ENCODE measurements at regions not wholly inside any gene's neighbourhood (a gene's known extent, or its start where the extent isn't known, plus 50 kb on each side); places are given as distances from the start of the nearest gene placed in this dataset.

GRCh38 chr11:44416776-44417175 is 106.8 kb upstream of the ALX4 start:
- no peak for TF ChIP-seq CTCF (IDR thresholded peaks at IDR 0.05)
- TF ChIP-seq POLR2AphosphoS5 (IDR thresholded peaks at IDR 0.05; ENCODE audit: low read depth, low read length): no peak
- TF ChIP-seq, protein P1, sequence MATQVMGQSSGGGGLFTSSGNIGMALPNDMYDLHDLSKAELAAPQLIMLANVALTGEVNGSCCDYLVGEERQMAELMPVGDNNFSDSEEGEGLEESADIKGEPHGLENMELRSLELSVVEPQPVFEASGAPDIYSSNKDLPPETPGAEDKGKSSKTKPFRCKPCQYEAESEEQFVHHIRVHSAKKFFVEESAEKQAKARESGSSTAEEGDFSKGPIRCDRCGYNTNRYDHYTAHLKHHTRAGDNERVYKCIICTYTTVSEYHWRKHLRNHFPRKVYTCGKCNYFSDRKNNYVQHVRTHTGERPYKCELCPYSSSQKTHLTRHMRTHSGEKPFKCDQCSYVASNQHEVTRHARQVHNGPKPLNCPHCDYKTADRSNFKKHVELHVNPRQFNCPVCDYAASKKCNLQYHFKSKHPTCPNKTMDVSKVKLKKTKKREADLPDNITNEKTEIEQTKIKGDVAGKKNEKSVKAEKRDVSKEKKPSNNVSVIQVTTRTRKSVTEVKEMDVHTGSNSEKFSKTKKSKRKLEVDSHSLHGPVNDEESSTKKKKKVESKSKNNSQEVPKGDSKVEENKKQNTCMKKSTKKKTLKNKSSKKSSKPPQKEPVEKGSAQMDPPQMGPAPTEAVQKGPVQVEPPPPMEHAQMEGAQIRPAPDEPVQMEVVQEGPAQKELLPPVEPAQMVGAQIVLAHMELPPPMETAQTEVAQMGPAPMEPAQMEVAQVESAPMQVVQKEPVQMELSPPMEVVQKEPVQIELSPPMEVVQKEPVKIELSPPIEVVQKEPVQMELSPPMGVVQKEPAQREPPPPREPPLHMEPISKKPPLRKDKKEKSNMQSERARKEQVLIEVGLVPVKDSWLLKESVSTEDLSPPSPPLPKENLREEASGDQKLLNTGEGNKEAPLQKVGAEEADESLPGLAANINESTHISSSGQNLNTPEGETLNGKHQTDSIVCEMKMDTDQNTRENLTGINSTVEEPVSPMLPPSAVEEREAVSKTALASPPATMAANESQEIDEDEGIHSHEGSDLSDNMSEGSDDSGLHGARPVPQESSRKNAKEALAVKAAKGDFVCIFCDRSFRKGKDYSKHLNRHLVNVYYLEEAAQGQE (IDR thresholded peaks at IDR 0.05; ENCODE audit: insufficient read depth in 1 of 2, low read depth in 2 of 2, low read length in 1 of 2): no peak
- TF ChIP-seq SIN3A (IDR thresholded peaks at IDR 0.05; ENCODE audit: borderline replicate concordance, insufficient read depth, low read depth, low read length): no peak
- no peak for TF ChIP-seq TCF7L2 (IDR thresholded peaks at IDR 0.05; ENCODE audit: low read depth, low read length)

Measured in Panc1 (cell line).